ENCODE measurements at regions not wholly inside any gene's neighbourhood (a gene's known extent, or its start where the extent isn't known, plus 50 kb on each side); places are given as distances from the start of the nearest gene placed in this dataset.

DNA sequence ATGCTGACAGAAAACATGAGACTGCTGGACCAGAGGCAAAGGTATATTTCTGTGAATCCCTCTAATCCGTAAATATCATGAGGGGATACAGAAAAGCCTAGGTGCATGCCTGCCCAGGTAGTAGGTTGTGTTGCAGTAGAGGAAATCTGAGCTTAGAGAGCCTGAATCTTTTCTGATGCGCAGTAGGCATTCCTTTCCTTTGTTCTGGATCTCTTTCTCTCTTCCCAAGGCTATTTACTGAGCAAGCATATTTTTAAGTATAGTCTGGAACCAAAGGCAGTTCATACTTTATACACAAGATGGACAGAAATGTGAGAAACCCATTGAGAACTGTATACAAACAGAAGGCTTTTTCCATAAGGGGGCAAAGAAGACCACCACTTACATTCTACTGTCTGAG is 359.3 kb downstream of the TMEM161B start:
- no peak for TF ChIP-seq SIN3A (IDR thresholded peaks at IDR 0.05; ENCODE audit: borderline replicate concordance, insufficient read depth, low read length)

DNA sequence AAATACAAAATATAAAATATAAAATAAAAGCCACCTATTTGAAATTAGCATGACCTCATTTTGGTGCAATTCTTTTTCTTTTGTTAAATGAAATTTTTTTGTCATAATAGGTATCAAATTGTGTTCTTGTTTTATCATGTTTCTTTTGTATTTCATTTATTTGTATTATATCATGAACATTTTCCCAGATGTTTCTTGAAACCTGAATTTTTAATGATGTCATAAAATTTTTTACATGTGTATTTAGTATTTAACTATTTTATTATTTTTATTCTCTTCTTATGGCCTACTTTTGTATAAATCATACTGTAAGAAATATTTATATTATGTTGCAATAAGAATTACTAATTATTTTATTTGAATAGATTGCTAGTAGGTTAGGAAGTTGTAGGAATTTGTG is 361.7 kb downstream of the TMEM161B start:
- no peak for TF ChIP-seq FOXP2 (optimal IDR thresholded peaks at IDR 0.05; ENCODE audit: borderline replicate concordance, extremely low read depth, extremely low read length, insufficient read depth)
- no peak for TF ChIP-seq SIN3A (IDR thresholded peaks at IDR 0.05; ENCODE audit: borderline replicate concordance, insufficient read depth, low read length)
- no peak for TF ChIP-seq REST (IDR thresholded peaks at IDR 0.05; ENCODE audit: insufficient read depth in 1 of 2, low read depth in 2 of 2, low read length in 2 of 2)
- no peak for TF ChIP-seq POLR2AphosphoS5 (IDR thresholded peaks at IDR 0.05; ENCODE audit: low read depth, low read length)
- no peak for TF ChIP-seq TAF1 (IDR thresholded peaks at IDR 0.05; ENCODE audit: borderline replicate concordance, insufficient read depth, low read length)

DNA sequence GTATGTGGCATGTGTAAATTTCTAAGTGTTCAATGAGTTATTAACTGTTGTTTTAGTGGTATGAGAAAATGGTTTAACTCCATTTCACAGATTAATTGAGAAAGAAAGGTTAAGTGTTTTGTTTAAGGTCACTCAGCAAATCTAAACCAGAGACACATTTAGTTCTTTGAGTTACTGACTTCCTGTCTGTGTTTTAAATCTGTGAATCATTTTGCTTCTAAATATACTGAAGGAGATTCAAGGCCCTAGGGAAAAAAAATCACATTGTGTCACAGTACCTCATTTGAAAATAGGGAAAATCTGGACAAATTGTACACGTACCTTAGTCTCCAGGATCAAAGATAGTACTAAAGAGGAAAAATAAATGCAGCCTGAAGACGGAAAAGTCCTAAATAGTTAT is 368.2 kb downstream of the TMEM161B start:
- TF ChIP-seq REST (IDR thresholded peaks at IDR 0.05; ENCODE audit: insufficient read depth in 1 of 2, low read depth in 2 of 2, low read length in 2 of 2) (no peak), POLR2AphosphoS5 (IDR thresholded peaks at IDR 0.05; ENCODE audit: low read depth, low read length) (no peak), SIN3A (IDR thresholded peaks at IDR 0.05; ENCODE audit: borderline replicate concordance, insufficient read depth, low read length) (no peak), TAF1 (IDR thresholded peaks at IDR 0.05; ENCODE audit: borderline replicate concordance, insufficient read depth, low read length) (no peak), FOXP2 (optimal IDR thresholded peaks at IDR 0.05; ENCODE audit: borderline replicate concordance, extremely low read depth, extremely low read length, insufficient read depth) (no peak)

GRCh38 chr5:87899721-87900131 is 368.9 kb downstream of the TMEM161B start:
- TF ChIP-seq REST (IDR thresholded peaks at IDR 0.05; ENCODE audit: insufficient read depth in 1 of 2, low read depth in 2 of 2, low read length in 2 of 2): peak in 1 of 2 experiments; percentile 56; a peak in 1 of 4 replicates
- peak; percentile 79; the same call in 1 of the 2 replicates for TF ChIP-seq SIN3A (IDR thresholded peaks at IDR 0.05; ENCODE audit: borderline replicate concordance, insufficient read depth, low read length)
- no peak; the same call in 1 of the 2 replicates for TF ChIP-seq POLR2AphosphoS5 (IDR thresholded peaks at IDR 0.05; ENCODE audit: low read depth, low read length)
- TF ChIP-seq FOXP2 (optimal IDR thresholded peaks at IDR 0.05; ENCODE audit: borderline replicate concordance, extremely low read depth, extremely low read length, insufficient read depth): peak; percentile 83

DNA sequence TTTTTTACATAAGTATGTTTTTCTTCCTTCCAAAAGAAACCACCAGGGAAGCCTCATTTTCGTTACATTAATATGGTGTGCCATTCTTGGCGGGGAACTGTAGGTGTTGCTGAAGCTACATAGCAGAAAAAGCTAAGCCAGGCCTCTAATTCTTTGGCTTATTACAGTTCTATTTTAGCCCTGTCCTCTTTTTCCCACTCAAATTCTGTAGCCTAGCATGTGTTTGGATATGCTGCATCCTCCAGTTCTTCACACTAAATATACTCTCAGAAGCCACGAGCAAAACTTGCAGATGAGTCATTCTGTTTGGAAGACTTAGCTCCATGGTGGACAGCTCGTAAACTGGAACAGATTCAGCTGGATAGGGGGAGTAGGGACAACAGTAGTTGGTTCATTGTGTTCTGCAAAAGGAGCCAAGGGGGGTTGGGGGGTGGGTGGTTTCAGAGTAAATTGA is 369.4 kb downstream of the TMEM161B start:
- TF ChIP-seq SIN3A (IDR thresholded peaks at IDR 0.05; ENCODE audit: borderline replicate concordance, insufficient read depth, low read length): no peak
- TF ChIP-seq FOXP2 (optimal IDR thresholded peaks at IDR 0.05; ENCODE audit: borderline replicate concordance, extremely low read depth, extremely low read length, insufficient read depth): peak; percentile 60
- TF ChIP-seq TAF1 (IDR thresholded peaks at IDR 0.05; ENCODE audit: borderline replicate concordance, insufficient read depth, low read length): no peak
- TF ChIP-seq REST (IDR thresholded peaks at IDR 0.05; ENCODE audit: insufficient read depth in 1 of 2, low read depth in 2 of 2, low read length in 2 of 2): peak in 1 of 2 experiments; percentile 49; a peak in 1 of 4 replicates
- TF ChIP-seq POLR2AphosphoS5 (IDR thresholded peaks at IDR 0.05; ENCODE audit: low read depth, low read length): no peak
